ENCODE measurements at regions not wholly inside any gene's neighbourhood (a gene's known extent, or its start where the extent isn't known, plus 50 kb on each side); places are given as distances from the start of the nearest gene placed in this dataset.

GRCh38 chr6:120816794-120817193 lies 517.5 kb downstream of the TBC1D32 start:
- ATAC-seq (no peak), DNase-seq (no peak)
- Histone ChIP-seq H3K4me1 (no peaks in the 10 kb centered on the region), H3K36me3 (replicated peaks in 1 of 2; ENCODE audit: insufficient read depth in 1 of 2, low read depth in 2 of 2) (no peaks in the 10 kb centered on the region), H3K27ac (no peak overlapping the region), H3K4me3 (no peak overlapping the region), H3K27me3 (no peaks in the 10 kb centered on the region), H3K9me3 (no peaks in the 10 kb centered on the region)
- intact Hi-C loops (cut with DNase I): no loop called here
- no peak for TF ChIP-seq CTCF (IDR thresholded peaks at IDR 0.05)
- no peak for TF ChIP-seq POLR2A (IDR thresholded peaks at IDR 0.05)

- 49 to 63% methylated on average over 3 of the region's 3 CpGs for WGBS, 2 donors
- DNase-seq (no peak), ATAC-seq (no peak)
- intact Hi-C loops (cut with DNase I): no loop called here
- H3K4me3 ChIP-seq: no peak overlapping the region
- no peak for TF ChIP-seq POLR2A (IDR thresholded peaks at IDR 0.05)
- no peak overlapping the region for H3K27ac ChIP-seq
- H3K36me3 ChIP-seq (replicated peaks in 1 of 2; ENCODE audit: insufficient read depth in 1 of 2, low read depth in 2 of 2): no peaks in the 10 kb centered on the region
- no peaks in the 10 kb centered on the region for H3K9me3 ChIP-seq
- H3K4me1 ChIP-seq: no peaks in the 10 kb centered on the region
- no peaks in the 10 kb centered on the region for H3K27me3 ChIP-seq
These were observed 529.0 kb downstream of the TBC1D32 start for GRCh38 chr6:120805276-120805675.

GRCh38 chr6:120804612-120805011 lies 529.7 kb downstream of the TBC1D32 start:
- WGBS, 2 donors: 81 to 95% methylated on average over 2 of the region's 2 CpGs
- intact Hi-C loops (cut with DNase I): no loop called here
- no peak for TF ChIP-seq CTCF (IDR thresholded peaks at IDR 0.05)
- TF ChIP-seq POLR2A (IDR thresholded peaks at IDR 0.05): no peak

GRCh38 chr6:120786682-120787081 lies 547.6 kb downstream of the TBC1D32 start:
- Histone ChIP-seq H3K36me3 (replicated peaks in 1 of 2; ENCODE audit: insufficient read depth in 1 of 2, low read depth in 2 of 2) (no peaks in the 10 kb centered on the region), H3K27ac (no peak overlapping the region), H3K9me3 (no peaks in the 10 kb centered on the region), H3K4me1 (no peaks in the 10 kb centered on the region), H3K27me3 (no peaks in the 10 kb centered on the region), H3K4me3 (no peak overlapping the region)
- ATAC-seq (no peak), DNase-seq (no peak)
- intact Hi-C loops (cut with DNase I): no loop called here
- WGBS, 2 donors: 81 to 88% methylated on average over 10 of the region's 10 CpGs
- no peak for TF ChIP-seq CTCF (IDR thresholded peaks at IDR 0.05)
- TF ChIP-seq POLR2A (IDR thresholded peaks at IDR 0.05): no peak

More at GRCh38 chr6:120804612-120805011, 529.7 kb downstream of the TBC1D32 start:
- no peak overlapping the region for H3K27ac ChIP-seq
- H3K4me3 ChIP-seq: no peak overlapping the region
- no peak for ATAC-seq
- no peaks in the 10 kb centered on the region for H3K9me3 ChIP-seq
- no peaks in the 10 kb centered on the region for H3K27me3 ChIP-seq
- H3K4me1 ChIP-seq: no peaks in the 10 kb centered on the region
- DNase-seq: no peak
- no peaks in the 10 kb centered on the region for H3K36me3 ChIP-seq (replicated peaks in 1 of 2; ENCODE audit: insufficient read depth in 1 of 2, low read depth in 2 of 2)

- Histone ChIP-seq H3K4me1 (no peaks in the 10 kb centered on the region), H3K4me3 (no peak overlapping the region), H3K27ac (no peak overlapping the region), H3K9me3 (no peaks in the 10 kb centered on the region), H3K36me3 (replicated peaks in 1 of 2; ENCODE audit: insufficient read depth in 1 of 2, low read depth in 2 of 2) (no peaks in the 10 kb centered on the region), H3K27me3 (no peaks in the 10 kb centered on the region)
- intact Hi-C loops (cut with DNase I): no loop called here
- ATAC-seq: no peak
- WGBS, 2 donors: 79 to 80% methylated on average over 2 to 8 of the region's 8 CpGs
- DNase-seq: no peak
- TF ChIP-seq POLR2A (IDR thresholded peaks at IDR 0.05): no peak
These were observed 548.0 kb downstream of the TBC1D32 start for GRCh38 chr6:120786256-120786655.

- no peak for ATAC-seq
- intact Hi-C loops (cut with DNase I): no loop called here
These were observed 548.7 kb downstream of the TBC1D32 start for GRCh38 chr6:120785459-120786086.

More at GRCh38 chr6:120785459-120786086, 548.7 kb downstream of the TBC1D32 start:
- DNase-seq: no peak
- Histone ChIP-seq H3K4me1 (no peaks in the 10 kb centered on the region), H3K36me3 (replicated peaks in 1 of 2; ENCODE audit: insufficient read depth in 1 of 2, low read depth in 2 of 2) (no peaks in the 10 kb centered on the region), H3K4me3 (no peak overlapping the region), H3K27me3 (no peaks in the 10 kb centered on the region), H3K9me3 (no peaks in the 10 kb centered on the region), H3K27ac (no peak overlapping the region)
- TF ChIP-seq CTCF (IDR thresholded peaks at IDR 0.05): no peak
- no peak for TF ChIP-seq POLR2A (IDR thresholded peaks at IDR 0.05)
- 70 to 81% methylated on average over 2 to 7 of the region's 7 CpGs for WGBS, 2 donors

Data from body of pancreas (tissue), 4 donors.